CD4-positive, CD25-positive, alpha-beta regulatory T cell (primary cell): ENCODE measurements at regions not wholly inside any gene's neighbourhood (a gene's known extent, or its start where the extent isn't known, plus 50 kb on each side); places are given as distances from the start of the nearest gene placed in this dataset.

Experiments used
- ATAC-seq, 2 donors: fragments of 150-1000 bp; cut with Tn5 transposase; one replicate each; pipeline ENCODE4 v1.10.0; 2021; ENCODE audit warnings: low read depth in 2 of 2, moderate number of reproducible peaks in 2 of 2, moderate library complexity in 1 of 2
- DNase-seq, 3 donors: peaks; one replicate each; pipeline versions ENCODE4 v3.0.0 to v3.0.0-alpha.2; 2012 to 2022; ENCODE audit warnings: mixed read lengths in 1 of 3
- H3K27ac ChIP-seq: one replicate; pipeline ENCODE4 v1.7.0; 2013; ENCODE audit warnings: mild to moderate bottlenecking, low read length; ENCODE audit not compliant: insufficient read depth, poor library complexity, severe bottlenecking
- H3K27me3 ChIP-seq: one replicate; pipeline ENCODE4 v1.7.0; 2013; ENCODE audit warnings: low read length; ENCODE audit not compliant: control insufficient read depth, insufficient read depth
- H3K36me3 ChIP-seq: one replicate; pipeline ENCODE4 v1.7.0; 2013; ENCODE audit warnings: mild to moderate bottlenecking, low read length, moderate library complexity; ENCODE audit not compliant: control insufficient read depth, insufficient read depth
- H3K4me1 ChIP-seq: 2 replicates; pipeline ENCODE4 v1.7.0; 2013; ENCODE audit warnings: mild to moderate bottlenecking, low read length; ENCODE audit not compliant: insufficient read depth, control insufficient read depth, poor library complexity, severe bottlenecking
- H3K4me3 ChIP-seq: one replicate; pipeline ENCODE4 v1.7.0; 2013; ENCODE audit warnings: low read depth, mild to moderate bottlenecking, low read length, moderate library complexity
- H3K9me3 ChIP-seq, 2 experiments: 1 replicate in 1 of 2; 2 replicates in 1 of 2; pipeline ENCODE4 v1.7.0; 2013; ENCODE audit warnings: low read length in 2 of 2, mild to moderate bottlenecking in 1 of 2, moderate library complexity in 1 of 2; ENCODE audit not compliant: control insufficient read depth in 2 of 2
- H3K27ac Mint-ChIP-seq, 3 donors: one replicate each; pipeline ENCODE4 v1.8.0; 2020 to 2022; ENCODE audit warnings: mild to moderate bottlenecking in 3 of 3, mixed read lengths in 3 of 3, moderate library complexity in 2 of 3
- H3K27me3 Mint-ChIP-seq: one replicate; pipeline ENCODE4 v1.8.0; 2022; ENCODE audit warnings: mild to moderate bottlenecking, mixed read lengths
- H3K36me3 Mint-ChIP-seq: one replicate; pipeline ENCODE4 v1.8.0; 2020; ENCODE audit warnings: mixed read lengths
- H3K4me1 Mint-ChIP-seq, 4 donors: one replicate each; pipeline ENCODE4 v1.8.0; 2020 to 2022; ENCODE audit warnings: mixed read lengths in 4 of 4, mild to moderate bottlenecking in 1 of 4
- H3K4me3 Mint-ChIP-seq, 4 donors: one replicate each; pipeline ENCODE4 v1.8.0; 2020 to 2022; ENCODE audit warnings: mild to moderate bottlenecking in 4 of 4, mixed read lengths in 4 of 4, moderate library complexity in 3 of 4
- H3K9me3 Mint-ChIP-seq, 7 donors: one replicate each; pipeline ENCODE4 v1.8.0; 2020 to 2022; ENCODE audit warnings: mixed read lengths in 7 of 7, mild to moderate bottlenecking in 3 of 7, moderate library complexity in 2 of 7

GRCh38 chr6:167510648-167511047, 185.8 kb downstream of the TTLL2 start:
- no peaks in the 10 kb centered on the region for H3K27me3 Mint-ChIP-seq
- no peaks in the 10 kb centered on the region for H3K4me1 Mint-ChIP-seq
- H3K4me3 Mint-ChIP-seq: no peak overlapping the region
- no peaks in the 10 kb centered on the region for H3K36me3 Mint-ChIP-seq
- H3K9me3 ChIP-seq: no peaks in the 10 kb centered on the region
- no peaks in the 10 kb centered on the region for H3K4me1 ChIP-seq
- ATAC-seq (no peak), DNase-seq (no peak)
- H3K27me3 ChIP-seq: no peaks in the 10 kb centered on the region
- no peak overlapping the region for H3K27ac Mint-ChIP-seq
- H3K9me3 Mint-ChIP-seq: no peaks in the 10 kb centered on the region
- H3K4me3 ChIP-seq: no peak overlapping the region
- H3K36me3 ChIP-seq: no peaks in the 10 kb centered on the region
- no peak overlapping the region for H3K27ac ChIP-seq

DNA sequence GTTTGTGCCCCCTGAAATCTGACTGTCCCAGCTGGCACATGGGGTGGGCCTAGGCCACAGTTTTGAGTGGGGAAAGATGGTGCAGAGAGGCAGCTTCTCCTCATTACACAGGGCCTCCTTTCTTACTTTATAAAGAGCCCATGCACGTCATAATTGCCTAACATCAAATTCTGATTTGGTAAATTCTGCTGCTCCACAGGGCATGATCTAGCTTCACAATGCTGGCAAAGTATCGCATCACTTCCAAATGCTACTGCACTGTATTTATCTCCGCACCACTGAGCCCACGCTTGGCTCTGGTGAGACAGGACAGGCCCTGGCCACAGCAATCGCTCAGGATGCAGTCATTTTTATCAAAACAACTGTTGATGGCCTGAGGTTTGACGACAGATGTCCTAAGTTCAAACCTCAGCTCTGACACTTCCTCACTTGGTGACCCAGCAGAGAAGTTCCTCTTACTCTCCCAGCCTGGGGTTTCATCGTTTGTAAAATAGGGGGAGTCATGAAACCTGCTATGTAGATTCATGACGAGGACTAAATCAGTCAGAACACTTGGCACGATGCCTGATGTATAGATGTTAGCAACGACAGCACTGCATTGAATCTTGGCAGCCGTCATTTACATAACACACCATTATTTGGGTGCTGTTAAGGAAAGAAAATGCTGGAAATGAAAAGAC, 187.9 kb downstream of the TTLL2 start:
- H3K27ac ChIP-seq: no peak overlapping the region
- H3K4me1 Mint-ChIP-seq: no peaks in the 10 kb centered on the region
- no peaks in the 10 kb centered on the region for H3K27me3 ChIP-seq
- ATAC-seq: no peak
- no peaks in the 10 kb centered on the region for H3K36me3 ChIP-seq
- no peak overlapping the region for H3K27ac Mint-ChIP-seq
- H3K9me3 ChIP-seq: no peaks in the 10 kb centered on the region
- no peaks in the 10 kb centered on the region for H3K27me3 Mint-ChIP-seq
- H3K9me3 Mint-ChIP-seq: no peaks in the 10 kb centered on the region
- no peaks in the 10 kb centered on the region for H3K36me3 Mint-ChIP-seq
- H3K4me1 ChIP-seq: no peaks in the 10 kb centered on the region
- no peak overlapping the region for H3K4me3 ChIP-seq
- no peak overlapping the region for H3K4me3 Mint-ChIP-seq
- no peak for DNase-seq

GRCh38 chr6:167513778-167514177, 188.9 kb downstream of the TTLL2 start:
- Mint-ChIP-seq H3K9me3 (no peaks in the 10 kb centered on the region), H3K4me1 (no peaks in the 10 kb centered on the region), H3K4me3 (no peak overlapping the region), H3K36me3 (no peaks in the 10 kb centered on the region), H3K27me3 (no peaks in the 10 kb centered on the region), H3K27ac (no peak overlapping the region)
- no peaks in the 10 kb centered on the region for H3K4me1 ChIP-seq
- no peaks in the 10 kb centered on the region for H3K36me3 ChIP-seq
- H3K27ac ChIP-seq: no peak overlapping the region
- H3K9me3 ChIP-seq: no peaks in the 10 kb centered on the region
- no peak overlapping the region for H3K4me3 ChIP-seq
- DNase-seq: no peak
- H3K27me3 ChIP-seq: no peaks in the 10 kb centered on the region
- no peak for ATAC-seq

GRCh38 chr6:167514524-167514923, 189.6 kb downstream of the TTLL2 start:
- no peak overlapping the region for H3K4me3 Mint-ChIP-seq
- no peak overlapping the region for H3K4me3 ChIP-seq
- H3K9me3 ChIP-seq: no peaks in the 10 kb centered on the region
- no peaks in the 10 kb centered on the region for H3K36me3 Mint-ChIP-seq
- no peak for DNase-seq
- no peaks in the 10 kb centered on the region for H3K27me3 ChIP-seq
- ATAC-seq: no peak
- no peak overlapping the region for H3K27ac ChIP-seq
- no peaks in the 10 kb centered on the region for H3K4me1 ChIP-seq
- H3K4me1 Mint-ChIP-seq: no peaks in the 10 kb centered on the region
- H3K27me3 Mint-ChIP-seq: no peaks in the 10 kb centered on the region
- H3K9me3 Mint-ChIP-seq: no peaks in the 10 kb centered on the region
- no peaks in the 10 kb centered on the region for H3K36me3 ChIP-seq
- H3K27ac Mint-ChIP-seq: no peak overlapping the region

DNA sequence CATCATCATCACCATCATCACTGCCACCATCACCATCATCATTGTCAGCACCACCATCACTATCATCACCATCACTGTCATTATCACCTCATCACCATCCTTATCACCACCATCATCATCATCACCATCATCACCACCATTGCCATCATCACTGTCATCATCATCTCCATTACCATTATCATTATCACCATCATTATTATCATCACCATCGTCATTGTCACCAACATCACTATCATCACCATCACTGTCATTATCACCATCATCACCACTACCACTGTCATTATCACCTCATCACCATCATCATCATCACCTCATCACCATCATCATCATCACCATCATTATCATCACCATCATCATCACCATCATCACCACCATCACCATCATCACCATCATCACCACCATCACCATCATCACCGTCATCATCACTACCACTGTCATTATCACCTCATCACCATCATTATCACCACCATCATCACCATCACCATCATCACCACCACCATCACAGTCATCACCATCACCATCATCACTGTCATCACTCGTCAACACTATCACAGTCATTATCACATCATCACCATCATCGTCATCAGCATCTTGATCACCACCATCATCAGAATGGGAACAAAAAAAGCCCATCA, 191.1 kb downstream of the TTLL2 start:
- H3K27me3 Mint-ChIP-seq: no peaks in the 10 kb centered on the region
- H3K9me3 ChIP-seq: no peaks in the 10 kb centered on the region
- H3K27ac ChIP-seq: no peak overlapping the region
- no peaks in the 10 kb centered on the region for H3K9me3 Mint-ChIP-seq
- H3K36me3 ChIP-seq: no peaks in the 10 kb centered on the region
- no peak for ATAC-seq
- H3K36me3 Mint-ChIP-seq: no peaks in the 10 kb centered on the region
- H3K4me1 ChIP-seq: no peaks in the 10 kb centered on the region
- no peak for DNase-seq
- H3K27me3 ChIP-seq: no peaks in the 10 kb centered on the region
- no peak overlapping the region for H3K4me3 ChIP-seq
- H3K4me3 Mint-ChIP-seq: no peak overlapping the region
- no peaks in the 10 kb centered on the region for H3K4me1 Mint-ChIP-seq
- no peak overlapping the region for H3K27ac Mint-ChIP-seq

DNA sequence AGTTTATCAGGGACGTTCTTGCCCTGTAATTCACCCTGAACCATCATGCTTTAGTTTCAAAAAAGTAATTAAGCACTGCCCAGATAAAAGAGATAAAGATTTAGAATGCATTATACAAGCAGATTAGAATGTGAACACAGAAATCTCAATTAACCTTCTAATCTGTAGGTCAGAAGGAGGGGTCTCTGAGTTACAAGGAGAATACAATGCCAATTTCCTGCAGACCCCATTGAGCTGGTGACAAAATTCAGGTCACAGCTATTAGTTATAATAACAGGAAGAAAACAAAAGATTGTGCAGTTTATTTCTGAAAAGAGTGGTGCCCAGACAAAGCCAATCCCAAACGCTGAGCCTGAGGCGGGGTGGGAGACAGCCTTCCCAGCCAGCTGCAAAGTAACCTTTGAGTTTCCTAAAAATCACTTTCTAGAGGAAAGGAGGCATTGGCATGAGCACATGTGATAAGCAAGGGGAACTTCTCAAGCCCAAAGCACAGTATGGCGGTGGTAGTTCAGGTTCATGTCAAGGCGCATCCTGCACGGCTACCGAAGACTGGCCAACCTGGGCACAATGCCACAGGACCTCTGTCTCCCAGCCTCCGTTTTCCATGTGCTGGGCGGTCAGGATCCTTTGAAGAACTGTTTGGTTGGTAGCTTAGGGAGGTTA, 192.5 kb downstream of the TTLL2 start:
- Histone ChIP-seq H3K36me3 (no peaks in the 10 kb centered on the region), H3K4me1 (no peaks in the 10 kb centered on the region), H3K4me3 (no peak overlapping the region), H3K27ac (no peak overlapping the region), H3K9me3 (no peaks in the 10 kb centered on the region), H3K27me3 (no peaks in the 10 kb centered on the region)
- Mint-ChIP-seq H3K36me3 (no peaks in the 10 kb centered on the region), H3K9me3 (no peaks in the 10 kb centered on the region), H3K4me1 (no peaks in the 10 kb centered on the region), H3K4me3 (no peak overlapping the region), H3K27ac (no peak overlapping the region), H3K27me3 (no peaks in the 10 kb centered on the region)
- ATAC-seq: no peak
- no peak for DNase-seq

- no peaks in the 10 kb centered on the region for H3K27me3 Mint-ChIP-seq
- no peaks in the 10 kb centered on the region for H3K9me3 ChIP-seq
Measured at GRCh38 chr6:167523426-167523825, 198.5 kb downstream of the TTLL2 start.

More at GRCh38 chr6:167523426-167523825, 198.5 kb downstream of the TTLL2 start:
- Histone ChIP-seq H3K36me3 (no peaks in the 10 kb centered on the region), H3K27ac (no peak overlapping the region), H3K27me3 (no peaks in the 10 kb centered on the region), H3K4me3 (no peak overlapping the region), H3K4me1 (no peaks in the 10 kb centered on the region)
- no peaks in the 10 kb centered on the region for H3K4me1 Mint-ChIP-seq
- ATAC-seq: no peak
- no peak for DNase-seq
- no peak overlapping the region for H3K4me3 Mint-ChIP-seq
- peaks cover 0 to 2% (median 0%) of the 10 kb centered on the region in 7 donors for H3K9me3 Mint-ChIP-seq
- H3K36me3 Mint-ChIP-seq: no peaks in the 10 kb centered on the region
- H3K27ac Mint-ChIP-seq: no peak overlapping the region
